Inferior parietal cortex (tissue), 1 donor: ENCODE measurements at regions not wholly inside any gene's neighbourhood (a gene's known extent, or its start where the extent isn't known, plus 50 kb on each side); places are given as distances from the start of the nearest gene placed in this dataset.
"Not testable (repeated sequence)": the region's sequence is repeated elsewhere in the genome, so short reads cannot be mapped to it uniquely, and the experiment has no call there.

Experiments used
- DNase-seq: peaks from one replicate; pipeline ENCODE4 v3.0.0-alpha.2; 2016; ENCODE audit errors: extremely low spot score

DNA sequence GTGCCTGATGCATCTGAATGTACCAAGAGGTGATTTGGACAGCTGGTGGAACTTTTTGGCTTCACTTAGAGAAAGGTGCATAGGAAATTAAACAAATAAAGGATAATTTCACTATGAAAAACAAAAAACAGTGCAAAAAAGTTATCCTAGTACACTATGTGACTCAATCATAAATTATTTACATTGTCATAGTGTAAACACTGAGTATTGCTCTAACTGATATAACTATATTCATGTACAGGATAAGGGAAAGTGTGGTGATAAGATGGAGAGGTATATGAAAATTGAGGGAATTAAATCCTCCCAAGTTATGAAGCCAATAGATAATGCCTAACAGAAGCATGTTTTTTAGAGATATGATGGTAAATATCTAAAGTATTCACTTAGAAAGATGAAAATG, 50.2 kb upstream of the CPNE4 start:
- no peak for DNase-seq

DNA sequence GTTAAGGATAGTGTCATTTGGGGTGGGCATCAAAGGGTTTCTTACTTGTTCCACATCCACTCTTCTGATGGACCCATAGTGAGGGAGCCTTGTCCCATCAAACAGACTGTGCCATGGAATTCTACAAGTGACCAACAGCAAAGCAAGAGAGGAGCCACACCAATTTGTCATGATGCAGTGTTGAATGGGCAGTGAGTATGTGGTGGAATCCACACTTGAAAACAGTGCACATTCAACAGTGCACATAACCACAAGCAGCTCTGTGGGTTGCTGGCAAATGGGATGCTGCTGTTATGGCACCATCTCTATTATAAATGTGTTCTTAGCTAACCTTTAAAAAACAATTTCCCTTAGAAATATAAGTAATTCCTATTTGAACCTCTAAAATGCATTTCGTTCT, 52.5 kb upstream of the CPNE4 start:
- no peak for DNase-seq

DNA sequence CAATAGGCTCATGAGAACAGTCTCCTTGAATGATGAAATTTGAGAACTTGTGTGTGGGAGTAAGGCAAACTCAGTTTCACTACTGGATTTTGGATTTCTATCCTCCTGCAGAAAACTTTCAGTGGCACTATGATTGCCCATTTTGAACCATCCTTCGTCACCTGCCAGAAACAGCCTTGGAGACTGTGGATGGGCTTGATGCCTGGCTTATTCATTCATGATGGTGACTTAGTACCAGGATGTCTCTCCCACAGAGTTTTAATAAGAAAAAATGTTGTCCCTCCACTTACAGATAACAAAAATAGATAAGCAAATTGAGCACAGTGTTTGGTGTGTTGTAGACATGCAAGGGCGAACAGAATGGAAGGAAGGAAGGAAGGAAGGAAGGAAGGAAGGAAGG, 53.5 kb upstream of the CPNE4 start:
- DNase-seq: no peak

DNA sequence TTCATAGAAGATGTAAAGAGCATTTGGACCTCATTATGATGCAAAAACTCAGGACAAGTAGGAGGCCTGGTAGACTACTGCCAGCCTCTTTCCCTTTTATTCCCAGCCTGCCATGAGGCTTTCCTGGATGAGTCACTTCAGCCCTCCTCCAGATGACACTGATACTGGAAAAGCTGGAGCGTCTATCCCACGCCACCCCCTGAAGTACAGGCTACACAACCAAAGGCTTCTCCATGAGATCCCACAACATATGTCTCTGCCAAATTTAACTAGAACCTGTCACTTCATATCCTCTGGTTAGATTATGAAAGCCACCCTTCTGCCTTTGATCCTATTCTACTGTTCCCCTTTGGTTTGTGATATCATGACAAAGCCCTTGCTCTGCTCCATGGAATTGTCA, 56.1 kb upstream of the CPNE4 start:
- DNase-seq: peak; percentile 64

DNA sequence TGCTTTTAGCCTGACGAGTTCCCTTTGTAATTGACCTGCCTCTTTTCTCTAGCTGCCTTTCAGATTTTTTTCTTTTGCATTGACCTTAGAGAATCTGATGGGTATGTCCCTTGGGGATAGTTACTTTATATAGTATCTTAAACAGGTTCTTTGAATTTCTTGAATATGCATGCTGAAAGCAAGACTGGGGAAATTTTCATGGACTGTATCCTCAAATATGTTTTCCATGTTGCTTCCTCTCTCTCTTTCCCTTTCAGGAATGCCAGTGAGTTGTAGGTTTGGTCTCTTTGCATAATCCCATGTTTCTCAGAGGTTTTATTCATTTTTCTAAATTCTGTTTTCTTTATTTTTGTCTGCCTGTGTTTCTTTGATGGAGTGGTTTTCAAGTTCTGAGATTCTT, 81.8 kb upstream of the CPNE4 start:
- no peak for DNase-seq

DNA sequence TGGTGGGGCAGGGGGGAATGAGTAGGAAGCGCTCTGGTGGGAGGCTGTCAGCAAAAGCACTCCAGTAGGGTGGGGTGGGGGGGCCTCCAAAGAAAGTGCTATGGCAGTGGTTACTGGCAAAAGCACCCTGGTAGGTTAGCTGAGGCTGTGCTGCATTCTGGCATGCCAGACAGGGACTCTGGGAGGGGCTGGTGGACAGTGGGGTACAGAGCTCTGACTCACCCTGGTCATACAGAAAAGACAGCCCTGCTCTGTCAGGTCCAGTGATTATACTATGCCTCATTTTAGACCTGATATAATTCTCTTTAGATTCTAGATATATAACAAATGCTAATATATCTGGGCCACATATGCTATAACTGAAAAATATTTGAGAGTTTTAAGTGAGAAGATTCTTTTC, 82.8 kb upstream of the CPNE4 start:
- DNase-seq: no peak

DNA sequence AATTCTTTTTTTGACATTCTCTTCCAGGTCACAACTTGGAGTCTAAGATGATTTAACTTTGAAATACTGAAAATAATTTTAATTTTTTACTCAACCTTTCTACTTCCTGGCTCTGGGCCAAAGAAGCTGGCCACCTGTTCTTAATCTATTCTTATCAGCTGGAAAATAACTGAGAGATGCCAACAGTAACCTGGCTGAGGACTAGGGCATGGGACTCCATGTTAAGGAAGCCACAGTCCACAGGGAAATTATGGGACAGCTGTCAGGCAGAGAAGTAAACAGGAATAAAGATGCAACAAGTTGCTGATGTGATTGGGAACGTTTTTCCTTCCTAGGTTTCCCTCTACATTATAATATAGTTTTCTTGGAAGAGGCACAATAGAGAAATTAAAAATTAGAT, 84.7 kb upstream of the CPNE4 start:
- DNase-seq: no peak

DNA sequence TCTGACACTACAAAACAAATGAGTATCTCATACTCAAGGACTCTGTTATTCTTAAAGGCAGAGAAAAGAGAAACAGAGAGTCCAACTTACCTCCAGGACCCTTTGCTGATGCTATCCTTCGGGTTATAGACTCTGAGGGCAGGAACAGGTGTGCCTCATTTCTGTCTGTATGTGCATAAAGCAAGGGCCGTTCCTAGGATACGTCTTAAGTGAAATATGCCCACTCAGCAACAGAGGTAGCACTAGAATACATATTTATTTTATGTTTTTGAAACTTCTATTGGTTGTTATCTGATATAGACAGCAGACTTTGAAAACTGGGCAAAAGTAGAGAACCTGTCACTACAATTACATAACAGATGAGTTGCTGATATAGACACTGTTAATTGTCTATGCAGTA, 89.3 kb upstream of the CPNE4 start:
- DNase-seq: no peak

DNA sequence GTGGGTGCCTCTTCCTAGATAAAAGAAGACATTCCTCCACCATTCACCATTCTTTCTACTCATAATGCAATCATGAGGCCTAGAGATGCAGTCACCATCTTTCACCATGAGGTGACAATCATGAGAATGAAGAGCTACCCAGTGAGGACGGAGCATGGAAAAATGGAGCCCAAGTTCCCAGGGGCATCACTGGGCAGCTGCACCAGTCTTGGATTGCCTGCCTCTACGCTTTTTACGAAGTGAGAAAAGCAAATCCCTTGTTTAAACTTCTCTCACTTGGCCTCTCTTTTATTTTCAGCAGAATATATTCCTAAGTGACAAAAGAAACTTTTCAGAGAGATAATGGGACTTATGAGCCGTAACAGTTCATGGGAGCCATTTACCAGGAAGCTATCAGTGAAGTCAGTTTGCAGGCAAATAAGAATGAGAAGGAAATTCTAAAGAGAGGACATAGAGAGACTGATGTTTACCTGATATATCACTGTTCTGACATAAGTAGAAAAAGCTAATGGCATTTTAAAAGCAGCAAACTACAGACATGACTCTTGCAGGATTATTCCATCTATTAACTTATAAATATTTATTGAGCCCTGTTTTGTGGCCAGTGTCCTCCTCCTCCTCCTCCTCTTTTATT, 90.0 kb upstream of the CPNE4 start:
- no peak for DNase-seq

DNA sequence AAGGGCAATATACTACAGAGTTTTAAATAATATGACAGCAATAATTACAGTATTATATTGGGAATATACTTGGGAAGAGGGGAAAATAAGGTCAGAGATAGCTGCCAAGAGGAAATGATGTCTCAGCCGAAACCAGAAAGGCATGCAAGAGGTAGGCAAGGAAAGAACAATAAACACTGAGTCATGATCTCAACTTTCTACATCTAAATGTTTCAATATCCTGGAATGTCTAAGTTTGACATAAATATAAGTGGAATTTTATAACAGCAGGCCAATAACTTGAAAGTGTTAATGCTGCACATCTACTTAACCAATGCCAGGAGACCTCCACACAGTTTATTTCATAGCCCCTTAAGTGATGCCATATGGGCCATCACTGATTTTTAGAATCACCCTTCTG, 99.8 kb upstream of the CPNE4 start:
- no peak for DNase-seq

DNA sequence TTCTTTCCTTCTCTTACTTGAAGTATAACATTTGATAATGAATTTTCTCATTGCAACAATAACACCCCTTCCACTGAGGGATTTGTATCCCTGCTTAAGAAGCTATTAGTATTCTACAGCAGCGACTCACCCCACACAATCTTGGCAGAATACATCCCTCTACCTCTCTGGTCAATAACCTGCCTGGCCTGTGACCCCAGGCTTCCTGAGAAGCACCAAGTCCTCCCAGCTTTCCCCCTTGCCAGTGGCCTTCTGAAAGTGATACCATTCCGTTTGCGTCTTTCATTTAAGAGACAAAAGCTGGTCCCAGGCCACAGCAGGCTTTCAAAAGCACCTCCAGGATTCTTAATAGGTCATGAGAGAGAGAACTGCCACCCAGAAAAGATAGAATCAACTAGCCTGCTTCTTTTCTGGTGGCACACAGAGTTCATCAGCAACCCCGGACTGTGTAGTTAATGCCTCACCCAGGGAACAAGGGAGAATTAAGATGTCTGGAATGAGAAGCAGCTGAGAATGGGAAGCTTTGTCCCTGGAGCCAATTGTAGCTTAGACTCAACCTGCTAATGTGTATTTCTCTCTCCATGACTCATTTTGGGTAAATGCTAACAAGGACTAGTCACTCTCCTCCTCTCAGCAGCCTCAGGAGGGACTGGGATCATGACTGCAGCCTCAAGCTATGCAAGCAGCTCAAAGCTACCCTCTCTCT, 101.0 kb upstream of the CPNE4 start:
- no peak for DNase-seq

DNA sequence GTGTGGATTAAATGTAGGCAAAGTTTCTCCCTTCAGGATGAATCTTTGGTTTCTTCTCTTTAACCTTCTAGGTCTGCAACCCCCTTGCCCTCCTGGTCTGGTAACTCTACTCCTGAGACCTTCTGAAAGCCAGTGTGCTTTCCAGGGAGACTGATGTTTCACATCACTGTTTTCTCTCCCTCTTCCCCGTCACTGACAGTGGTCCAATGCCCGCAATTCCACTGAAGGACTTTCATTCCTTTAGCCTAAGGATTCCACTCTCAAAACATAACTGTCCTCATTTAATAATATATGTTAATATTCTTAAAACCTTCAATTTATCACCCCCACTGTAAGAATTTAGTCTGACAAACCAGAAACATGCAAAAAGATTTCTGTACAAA, 101.5 kb upstream of the CPNE4 start:
- no peak for DNase-seq

DNA sequence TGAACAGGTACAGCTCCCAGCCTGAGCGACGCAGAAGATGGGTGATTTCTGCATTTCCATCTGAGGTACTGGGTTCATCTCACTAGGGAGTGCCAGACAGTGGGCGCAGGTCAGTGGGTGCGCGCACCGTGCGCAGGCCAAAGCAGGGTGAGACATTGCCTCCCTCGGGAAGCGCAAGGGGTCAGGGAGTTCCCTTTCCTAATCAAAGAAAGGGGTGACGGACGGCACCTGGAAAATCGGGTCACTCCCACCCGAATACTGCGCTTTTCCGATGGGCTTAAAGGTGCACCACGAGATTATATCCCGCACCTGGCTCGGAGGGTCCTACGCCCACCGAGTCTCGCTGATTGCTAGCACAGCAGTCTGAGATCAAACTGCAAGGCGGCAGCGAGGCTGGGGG, 102.1 kb upstream of the CPNE4 start:
- DNase-seq: not testable (repeated sequence)

DNA sequence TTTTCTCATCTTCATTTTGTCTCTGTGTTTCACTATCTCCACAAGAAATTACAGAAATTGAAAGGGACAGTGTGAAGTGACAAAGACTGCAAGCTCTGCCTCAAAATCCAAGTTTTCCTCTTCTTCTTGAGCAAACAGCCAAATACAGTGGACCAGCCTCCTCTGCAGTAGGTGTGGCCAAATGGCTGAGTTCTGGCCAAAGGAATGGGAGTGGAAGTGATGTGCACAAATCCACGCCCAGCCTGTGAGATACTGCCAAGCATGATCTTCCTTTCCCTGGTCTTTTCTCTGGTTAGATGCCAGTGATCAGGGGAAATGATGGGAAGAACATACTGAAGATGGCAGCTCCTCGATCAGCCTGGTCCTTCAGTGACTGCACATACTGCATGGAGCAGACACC, 111.0 kb upstream of the CPNE4 start:
- DNase-seq: no peak

DNA sequence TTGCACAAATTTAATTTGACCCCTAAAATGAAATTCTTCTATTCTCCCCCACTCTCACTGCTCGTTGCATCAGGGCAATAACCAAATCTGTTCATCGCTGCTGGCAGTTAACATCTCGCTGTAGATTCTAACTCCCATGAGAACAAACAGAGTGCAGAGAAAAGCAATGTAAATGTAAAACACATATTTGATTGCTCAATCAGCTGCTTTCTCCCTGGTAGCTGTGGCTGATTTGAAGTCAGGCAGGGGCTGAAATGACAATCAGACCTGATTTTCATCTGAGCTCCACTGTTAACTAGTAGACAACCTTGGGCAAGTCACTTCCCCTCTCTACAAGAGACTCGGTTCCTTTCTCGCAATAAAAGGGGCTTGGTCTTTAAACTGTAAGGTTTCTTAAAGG, 119.8 kb upstream of the CPNE4 start:
- DNase-seq: no peak

DNA sequence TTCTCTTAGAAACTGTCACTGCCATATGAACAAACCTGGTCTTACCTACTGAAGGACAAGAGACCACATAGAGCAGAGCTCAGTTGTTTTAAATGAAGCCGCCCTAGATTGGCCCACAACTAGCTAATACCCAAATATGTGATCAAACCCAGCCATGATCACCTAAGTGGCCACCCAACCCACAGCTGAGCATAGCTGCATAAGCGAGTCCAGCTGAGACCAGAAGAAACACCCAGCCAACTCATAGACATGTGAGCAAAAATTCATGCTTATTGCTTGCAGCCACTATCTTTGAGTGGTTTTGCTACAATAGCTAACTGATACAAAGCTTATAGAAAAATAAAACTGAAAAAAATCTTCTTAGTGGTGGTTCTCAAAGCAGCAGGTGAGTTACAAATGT, 124.3 kb upstream of the CPNE4 start:
- no peak for DNase-seq

DNA sequence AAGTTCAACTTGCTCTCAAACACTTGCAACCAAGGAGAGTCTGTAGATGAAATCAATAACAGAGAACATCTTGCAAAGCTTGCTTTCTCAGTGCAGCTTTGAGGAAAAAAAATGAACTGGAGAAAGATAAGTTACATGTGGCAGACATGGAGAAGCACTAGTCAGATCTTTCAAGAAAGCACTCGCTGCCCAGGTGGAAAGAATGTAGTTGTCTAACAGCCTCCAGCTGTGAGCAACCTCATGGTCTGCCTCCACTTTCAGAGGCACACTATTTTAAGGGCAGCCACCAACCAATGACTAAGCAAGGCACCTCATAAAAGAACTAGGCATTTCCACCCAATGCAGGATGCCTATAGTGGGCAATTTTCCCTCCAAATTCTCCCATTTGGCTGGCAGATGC, 125.4 kb upstream of the CPNE4 start:
- no peak for DNase-seq

DNA sequence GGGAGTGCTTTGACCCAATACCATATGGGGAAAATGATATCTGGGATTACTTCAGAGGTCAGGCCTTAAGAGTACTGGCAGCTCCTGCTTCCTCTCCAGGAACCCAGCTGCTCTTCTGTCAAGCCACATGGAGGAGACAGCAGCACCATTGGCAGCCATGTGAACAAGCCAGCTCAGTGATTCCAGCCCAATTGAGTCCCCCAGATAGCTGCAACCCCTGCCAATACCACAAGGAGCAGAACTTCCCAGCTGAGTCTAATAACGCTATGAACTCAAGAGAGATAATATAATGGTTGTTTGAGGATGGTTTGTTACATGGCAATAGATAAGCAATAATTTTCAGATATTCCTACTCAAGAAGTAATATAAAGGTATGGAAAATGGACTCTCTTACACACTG, 126.8 kb upstream of the CPNE4 start:
- DNase-seq: no peak

DNA sequence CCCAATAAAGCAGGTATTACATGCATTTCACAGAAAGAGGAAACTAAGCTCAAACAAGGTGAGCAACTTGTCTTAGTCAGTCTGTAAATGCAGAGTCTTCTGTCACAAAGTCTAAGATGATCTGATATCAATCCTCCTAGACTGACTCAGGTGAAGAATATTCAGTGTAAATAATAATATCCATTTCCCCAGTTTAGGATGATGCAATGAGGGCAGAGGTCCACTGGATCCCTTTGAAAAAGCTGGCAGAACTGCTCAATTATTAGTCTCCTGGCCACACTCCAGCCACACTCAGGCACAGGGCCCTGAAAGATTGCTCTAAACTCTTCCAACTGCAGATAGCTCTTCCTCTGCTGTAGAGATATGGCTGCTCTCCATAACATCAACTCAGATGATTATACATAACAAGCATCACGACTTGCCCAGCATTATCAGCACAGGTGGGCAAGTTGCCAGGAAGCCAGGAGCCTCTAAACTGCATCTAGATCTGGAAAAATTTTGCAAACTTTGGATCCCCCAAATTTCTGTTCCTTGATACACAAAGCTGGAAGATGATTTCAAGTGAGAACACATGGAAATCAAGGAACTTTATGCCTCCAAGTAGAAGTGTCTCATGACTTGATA, 129.8 kb upstream of the CPNE4 start:
- DNase-seq: no peak

DNA sequence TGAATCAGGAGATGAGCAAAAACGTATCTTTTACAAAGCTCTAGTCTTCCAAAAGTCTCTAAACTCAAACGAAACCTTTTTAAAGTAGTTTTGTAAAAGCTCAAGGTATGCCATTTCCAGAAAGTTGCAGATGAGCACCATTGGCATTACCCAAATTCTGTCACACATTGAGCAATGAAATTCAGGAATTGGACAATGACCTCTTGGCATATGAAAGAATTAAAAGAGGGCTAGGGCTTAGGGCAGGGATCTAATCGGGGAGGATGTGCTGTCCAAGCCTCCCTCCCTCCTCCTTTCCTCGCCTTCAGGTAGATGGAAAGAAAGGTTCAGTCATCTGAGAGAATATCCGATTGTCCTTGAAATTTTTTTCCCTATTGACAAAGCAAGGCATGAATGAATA, 133.1 kb upstream of the CPNE4 start:
- no peak for DNase-seq

DNA sequence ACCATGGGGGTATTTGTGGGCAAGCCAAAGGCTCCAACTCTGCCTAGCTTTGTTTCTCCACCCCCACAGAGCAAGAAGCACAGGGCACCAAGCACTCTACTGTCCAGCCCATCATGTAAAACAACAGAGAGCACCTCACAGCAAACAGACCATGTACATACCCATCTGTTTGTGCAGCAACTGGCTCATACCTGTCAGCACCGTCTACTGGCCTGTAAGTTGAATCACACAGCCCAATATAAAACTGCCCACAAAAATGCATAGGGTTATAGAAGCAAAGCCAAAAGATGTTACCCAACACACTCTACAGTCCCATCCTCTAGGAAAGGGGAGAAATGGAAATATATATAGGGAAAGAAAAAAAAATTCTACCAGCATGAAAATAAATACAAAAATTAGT, 139.7 kb upstream of the CPNE4 start:
- DNase-seq: no peak

DNA sequence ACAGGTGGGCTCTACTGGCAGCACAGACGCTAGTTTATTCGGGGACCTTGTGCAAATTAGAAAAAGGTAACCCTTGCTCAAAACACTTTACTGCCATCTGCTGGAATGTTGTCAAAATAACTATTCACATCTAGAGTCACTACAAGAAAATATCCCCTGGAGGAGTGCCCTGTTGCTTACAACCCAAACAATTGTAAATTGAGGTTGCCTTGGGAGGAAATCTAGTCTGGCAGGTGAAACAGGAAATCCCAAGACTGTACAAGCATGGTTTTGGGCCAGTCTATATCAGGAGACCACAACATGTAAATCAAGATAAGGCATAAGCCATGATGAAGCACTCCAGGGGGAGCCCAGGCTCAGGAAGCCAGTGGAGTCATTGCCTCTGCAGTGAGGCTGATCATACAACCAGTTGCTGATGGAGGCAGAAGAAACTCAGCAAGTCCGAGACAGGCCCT, 136.8 kb upstream of the ACP3 start:
- peak; percentile 78 for DNase-seq

DNA sequence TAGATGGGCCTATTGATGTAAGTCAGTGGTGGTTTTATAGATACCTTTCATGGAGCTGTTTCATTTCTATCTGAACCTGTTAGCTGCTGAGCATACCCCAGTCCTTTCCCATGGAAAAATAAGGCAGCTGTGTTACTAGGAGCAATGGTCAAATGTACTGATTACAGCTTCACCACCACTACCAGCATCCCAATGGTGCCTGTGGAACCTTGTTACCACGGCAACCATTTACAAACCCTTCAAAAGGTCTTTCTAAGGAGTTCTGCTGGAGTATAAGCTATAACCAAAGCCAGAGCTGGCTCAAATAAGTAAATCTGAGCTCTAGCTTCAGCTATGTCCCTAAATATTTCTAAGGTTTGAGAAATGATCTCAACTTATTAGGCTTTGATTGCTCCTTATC, 133.4 kb upstream of the ACP3 start:
- no peak for DNase-seq

DNA sequence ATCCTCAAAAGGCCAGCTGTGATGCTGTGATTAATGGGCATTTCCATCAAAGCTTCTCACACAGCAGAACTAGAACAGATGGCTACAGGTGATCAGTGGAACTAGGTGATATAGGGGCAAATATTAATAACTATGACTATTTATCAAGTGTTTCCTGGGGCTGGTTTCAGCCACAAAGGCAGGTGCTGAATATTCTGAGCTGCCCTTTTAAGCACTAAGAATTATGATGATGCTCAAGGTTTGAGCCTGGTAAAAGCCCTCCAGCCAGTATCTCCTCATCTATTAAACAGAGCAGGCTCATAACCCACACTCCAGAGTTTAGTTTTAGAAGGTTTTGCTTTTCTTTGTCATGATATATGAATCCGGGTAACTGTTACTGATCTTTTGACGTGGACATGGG, 129.5 kb upstream of the ACP3 start:
- no peak for DNase-seq
